ENCODE measurements at regions not wholly inside any gene's neighbourhood (a gene's known extent, or its start where the extent isn't known, plus 50 kb on each side); places are given as distances from the start of the nearest gene placed in this dataset.
A peak's percentile ranks its signal among the peaks of the same experiment; 100 is the strongest.

DNA sequence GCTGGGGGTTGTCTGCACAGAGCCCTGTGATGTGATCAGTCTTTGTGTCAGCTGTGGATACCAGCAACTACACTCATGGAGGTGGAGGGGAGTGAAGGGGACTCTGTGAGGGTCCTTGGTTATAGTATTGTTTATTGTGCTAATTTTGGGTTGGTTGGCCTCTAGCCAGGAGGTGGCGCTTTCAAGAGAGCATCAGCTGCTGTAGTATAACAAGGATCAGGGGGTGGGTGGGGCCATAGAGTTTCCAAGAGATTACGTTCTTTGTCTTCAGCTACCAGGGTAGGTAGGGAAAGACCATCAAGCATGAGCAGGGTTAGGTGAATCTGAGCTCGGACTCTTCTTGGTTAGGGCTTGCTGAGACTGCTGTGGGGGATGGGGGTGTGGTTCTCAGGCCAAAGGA lies 97.1 kb upstream of the HS3ST3A1 start:
- no peaks in the 10 kb centered on the region for H3K36me3 ChIP-seq (ENCODE audit: insufficient read depth, low read length)
- DNase-seq (ENCODE audit: low read depth) (no peak), FAIRE-seq (no peak)
- Mint-ChIP-seq H3K9me3 (ENCODE audit: unreplicated experiment) (peaks cover 4% of the 10 kb centered on the region), H3K36me3 (ENCODE audit: low read depth, unreplicated experiment) (no peaks in the 10 kb centered on the region), H3K27ac (ENCODE audit: unreplicated experiment) (no peak overlapping the region), H3K4me1 (ENCODE audit: low read depth, unreplicated experiment) (peaks cover 15% of the 10 kb centered on the region), H3K4me3 (ENCODE audit: unreplicated experiment) (no peak overlapping the region), H3K27me3 (ENCODE audit: low read depth, unreplicated experiment) (no peaks in the 10 kb centered on the region)
- H3K79me2 ChIP-seq (ENCODE audit: insufficient read depth, low read length), result no peaks in the 10 kb centered on the region
- no peak overlapping the region for H3K27ac ChIP-seq (ENCODE audit: low read depth, low read length)
- no peaks in the 10 kb centered on the region for H3K27me3 ChIP-seq (ENCODE audit: insufficient read depth, low read length)
- TF ChIP-seq, protein P1, sequence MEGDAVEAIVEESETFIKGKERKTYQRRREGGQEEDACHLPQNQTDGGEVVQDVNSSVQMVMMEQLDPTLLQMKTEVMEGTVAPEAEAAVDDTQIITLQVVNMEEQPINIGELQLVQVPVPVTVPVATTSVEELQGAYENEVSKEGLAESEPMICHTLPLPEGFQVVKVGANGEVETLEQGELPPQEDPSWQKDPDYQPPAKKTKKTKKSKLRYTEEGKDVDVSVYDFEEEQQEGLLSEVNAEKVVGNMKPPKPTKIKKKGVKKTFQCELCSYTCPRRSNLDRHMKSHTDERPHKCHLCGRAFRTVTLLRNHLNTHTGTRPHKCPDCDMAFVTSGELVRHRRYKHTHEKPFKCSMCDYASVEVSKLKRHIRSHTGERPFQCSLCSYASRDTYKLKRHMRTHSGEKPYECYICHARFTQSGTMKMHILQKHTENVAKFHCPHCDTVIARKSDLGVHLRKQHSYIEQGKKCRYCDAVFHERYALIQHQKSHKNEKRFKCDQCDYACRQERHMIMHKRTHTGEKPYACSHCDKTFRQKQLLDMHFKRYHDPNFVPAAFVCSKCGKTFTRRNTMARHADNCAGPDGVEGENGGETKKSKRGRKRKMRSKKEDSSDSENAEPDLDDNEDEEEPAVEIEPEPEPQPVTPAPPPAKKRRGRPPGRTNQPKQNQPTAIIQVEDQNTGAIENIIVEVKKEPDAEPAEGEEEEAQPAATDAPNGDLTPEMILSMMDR (IDR thresholded peaks at IDR 0.05; ENCODE audit: insufficient read depth, low read depth, low read length), result no peak
- no peak for TF ChIP-seq EZH2 (IDR thresholded peaks at IDR 0.05; ENCODE audit: insufficient read depth, low read length)
- no peak overlapping the region for H3K4me3 ChIP-seq (ENCODE audit: insufficient read depth, low read depth, low read length)
- H3K4me2 ChIP-seq (ENCODE audit: low read length), result no peak overlapping the region
- H3K9ac ChIP-seq (ENCODE audit: low read length), result no peak overlapping the region
- no peaks in the 10 kb centered on the region for H3K4me1 ChIP-seq (ENCODE audit: insufficient read depth, low read length)
- H4K20me1 ChIP-seq (ENCODE audit: insufficient read depth, low read length), result no peaks in the 10 kb centered on the region
- H3K9me3 ChIP-seq (ENCODE audit: insufficient read depth, low read depth, low read length), result no peaks in the 10 kb centered on the region
- no peak overlapping the region for H2AFZ ChIP-seq (ENCODE audit: low read depth, low read length)

DNA sequence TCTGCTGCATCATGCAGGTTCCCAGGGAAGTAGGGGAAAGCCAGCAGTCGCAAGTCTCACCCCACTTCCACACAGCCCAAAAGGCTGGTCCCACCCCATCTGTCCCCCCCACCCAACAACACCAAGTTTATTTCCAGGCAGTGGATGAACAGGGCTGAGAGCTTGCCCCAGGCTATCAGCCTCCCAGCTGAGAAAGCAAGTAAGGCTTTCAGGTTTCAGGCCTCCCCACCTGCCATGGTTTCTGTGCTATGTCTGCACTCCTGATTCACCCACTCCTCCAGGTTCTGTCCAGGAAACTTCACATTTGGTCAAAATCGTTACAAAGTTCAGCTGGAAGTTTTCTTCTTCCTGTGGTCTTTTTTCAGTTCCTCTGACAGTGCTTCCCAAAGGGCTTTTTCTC lies 97.5 kb upstream of the HS3ST3A1 start:
- H3K36me3 Mint-ChIP-seq (ENCODE audit: low read depth, unreplicated experiment), result no peaks in the 10 kb centered on the region
- Histone ChIP-seq H3K36me3 (ENCODE audit: insufficient read depth, low read length) (no peaks in the 10 kb centered on the region), H4K20me1 (ENCODE audit: insufficient read depth, low read length) (no peaks in the 10 kb centered on the region), H3K27me3 (ENCODE audit: insufficient read depth, low read length) (no peaks in the 10 kb centered on the region), H3K27ac (ENCODE audit: low read depth, low read length) (no peak overlapping the region), H3K4me2 (ENCODE audit: low read length) (no peak overlapping the region), H3K79me2 (ENCODE audit: insufficient read depth, low read length) (no peaks in the 10 kb centered on the region), H3K9me3 (ENCODE audit: insufficient read depth, low read depth, low read length) (no peaks in the 10 kb centered on the region), H3K4me3 (ENCODE audit: insufficient read depth, low read depth, low read length) (no peak overlapping the region), H3K4me1 (ENCODE audit: insufficient read depth, low read length) (no peaks in the 10 kb centered on the region), H2AFZ (ENCODE audit: low read depth, low read length) (no peak overlapping the region), H3K9ac (ENCODE audit: low read length) (no peak overlapping the region)
- FAIRE-seq (no peak), DNase-seq (ENCODE audit: low read depth) (no peak)
- no peak overlapping the region for H3K27ac Mint-ChIP-seq (ENCODE audit: unreplicated experiment)
- peaks cover 4% of the 10 kb centered on the region for H3K9me3 Mint-ChIP-seq (ENCODE audit: unreplicated experiment)
- H3K27me3 Mint-ChIP-seq (ENCODE audit: low read depth, unreplicated experiment), result no peaks in the 10 kb centered on the region
- TF ChIP-seq EZH2 (IDR thresholded peaks at IDR 0.05; ENCODE audit: insufficient read depth, low read length), result no peak
- TF ChIP-seq, protein P1 (IDR thresholded peaks at IDR 0.05; ENCODE audit: insufficient read depth, low read depth, low read length), result no peak
- H3K4me1 Mint-ChIP-seq (ENCODE audit: low read depth, unreplicated experiment), result peaks cover 20% of the 10 kb centered on the region
- H3K4me3 Mint-ChIP-seq (ENCODE audit: unreplicated experiment), result no peak overlapping the region

DNA sequence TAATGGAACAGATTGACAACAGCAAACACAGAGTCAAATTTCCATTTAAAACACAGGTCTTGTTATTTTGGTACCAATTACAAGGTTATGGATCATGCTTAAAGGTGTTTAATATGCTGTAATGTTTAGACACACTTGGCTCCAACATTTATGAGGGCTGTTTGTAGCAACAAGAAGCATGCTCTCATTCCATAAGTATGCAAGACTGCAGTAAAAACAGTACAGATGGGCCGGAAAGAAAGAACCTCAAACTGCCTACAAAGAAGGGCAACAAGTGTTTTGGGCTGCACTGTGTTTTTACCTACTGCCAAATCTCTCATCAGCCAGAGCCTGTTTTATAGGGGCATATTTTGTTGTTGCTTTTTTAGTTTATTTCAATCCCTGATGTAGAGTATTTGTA lies 100.5 kb upstream of the HS3ST3A1 start:
- Histone ChIP-seq H3K27me3 (ENCODE audit: insufficient read depth, low read length) (no peaks in the 10 kb centered on the region), H2AFZ (ENCODE audit: low read depth, low read length) (no peak overlapping the region), H3K79me2 (ENCODE audit: insufficient read depth, low read length) (no peaks in the 10 kb centered on the region), H3K4me3 (ENCODE audit: insufficient read depth, low read depth, low read length) (no peak overlapping the region), H3K27ac (ENCODE audit: low read depth, low read length) (no peak overlapping the region), H3K9ac (ENCODE audit: low read length) (no peak overlapping the region), H3K9me3 (ENCODE audit: insufficient read depth, low read depth, low read length) (no peaks in the 10 kb centered on the region), H3K4me2 (ENCODE audit: low read length) (no peak overlapping the region), H4K20me1 (ENCODE audit: insufficient read depth, low read length) (no peaks in the 10 kb centered on the region), H3K4me1 (ENCODE audit: insufficient read depth, low read length) (no peaks in the 10 kb centered on the region), H3K36me3 (ENCODE audit: insufficient read depth, low read length) (no peaks in the 10 kb centered on the region)
- Mint-ChIP-seq H3K9me3 (ENCODE audit: unreplicated experiment) (peaks cover 4% of the 10 kb centered on the region), H3K27me3 (ENCODE audit: low read depth, unreplicated experiment) (no peaks in the 10 kb centered on the region), H3K36me3 (ENCODE audit: low read depth, unreplicated experiment) (no peaks in the 10 kb centered on the region), H3K4me3 (ENCODE audit: unreplicated experiment) (no peak overlapping the region), H3K27ac (ENCODE audit: unreplicated experiment) (peak overlapping the region; percentile 37), H3K4me1 (ENCODE audit: low read depth, unreplicated experiment) (peaks cover 31% of the 10 kb centered on the region)
- TF ChIP-seq, protein P1 (IDR thresholded peaks at IDR 0.05; ENCODE audit: insufficient read depth, low read depth, low read length), result no peak
- no peak for TF ChIP-seq EZH2 (IDR thresholded peaks at IDR 0.05; ENCODE audit: insufficient read depth, low read length)
- FAIRE-seq (no peak), DNase-seq (ENCODE audit: low read depth) (peak; percentile 61)
